HCT116 (cell line): ENCODE measurements at regions not wholly inside any gene's neighbourhood (a gene's known extent, or its start where the extent isn't known, plus 50 kb on each side); places are given as distances from the start of the nearest gene placed in this dataset.

ENCODE experiments used
- ATAC-seq: fragments of 200-7000 bp; cut with Tn5 transposase; 2 replicates; pipeline ENCODE4 v1.9.1; 2020; ENCODE audit warnings: mild to moderate bottlenecking, moderate library complexity
- BruUV-seq: library from RNA; stranded (reverse); fragments of 400-500 nt; replicated peaks from 2 replicates; lab custom pipeline; 2021; lab: Mats Ljungman, UMichigan
- CTCF ChIA-PET: fragments of 300-600 bp; sonication (Branson Sonifier 250); formaldehyde crosslinking; loops from one replicate; lab custom pipeline; 2021; ENCODE audit warnings: antibody characterized with exemption; lab: Charles Lee
- POLR2A ChIA-PET: fragments of 300-600, 350-600 bp; sonication (Branson Sonifier 250); formaldehyde crosslinking; loops from one replicate; lab custom pipeline; 2021; ENCODE audit warnings: antibody characterized with exemption; lab: Charles Lee
- RAD21 ChIA-PET, 2 experiments: fragments of 300-600 bp; sonication (Branson Sonifier 250); formaldehyde crosslinking; loops; one replicate each; lab custom pipeline; 2023; ENCODE audit warnings: low total read pairs in 2 of 2; ENCODE audit not compliant: uncharacterized antibody in 2 of 2, unreplicated experiment in 2 of 2, low non-redundant PET in 1 of 2; lab: Charles Lee
- DNase-seq: peaks from one replicate; pipeline ENCODE4 v3.0.0-alpha.2; 2010; ENCODE audit warnings: low read depth, low spot score
- H2AFZ ChIP-seq: fragments of 200-600 bp; shearing (Covaris generic), sonication (generic); 2 replicates; pipeline ENCODE4 v1.6.1; 2017; ENCODE audit warnings: low read depth, mixed run types, mixed read lengths, antibody characterized with exemption, low read length; ENCODE audit not compliant: poor library complexity, severe bottlenecking
- H3K27ac ChIP-seq: 2 replicates; pipeline ENCODE4 v1.5.1; 2012; ENCODE audit warnings: low read depth, low read length
- H3K27me3 ChIP-seq: fragments of 200-600 bp; sonication (generic); 2 replicates; pipeline ENCODE4 v1.6.1; 2016; ENCODE audit warnings: mixed run types, low read length, mixed read lengths; ENCODE audit not compliant: insufficient read depth
- H3K36me3 ChIP-seq, 2 experiments: fragments of 200-500 bp in 1 of 2; fragments of 200-600 bp in 1 of 2; sonication (Bioruptor generic) in 1 of 2; sonication (generic) in 1 of 2; 2 replicates each; pipeline versions ENCODE4 v1.5.1 to v1.6.1; 2014 to 2016; ENCODE audit warnings: low read length in 2 of 2, inconsistent platforms in 1 of 2, mixed read lengths in 1 of 2, mixed run types in 1 of 2; ENCODE audit not compliant: insufficient read depth in 2 of 2, control insufficient read depth in 1 of 2
- H3K4me1 ChIP-seq, 2 experiments: fragments of 200-600 bp in 1 of 2; sonication (generic) in 1 of 2; 2 replicates each; pipeline versions ENCODE4 v1.5.1 to v1.6.1; 2012 to 2017; ENCODE audit warnings: low read length in 2 of 2, inconsistent platforms in 1 of 2, mild to moderate bottlenecking in 1 of 2, mixed read lengths in 1 of 2, mixed run types in 1 of 2, moderate library complexity in 1 of 2; ENCODE audit not compliant: insufficient read depth in 2 of 2, control insufficient read depth in 1 of 2
- H3K4me2 ChIP-seq: fragments of 200-600 bp; sonication (generic); 2 replicates; pipeline ENCODE4 v1.6.1; 2017; ENCODE audit warnings: mixed run types, low read length, mixed read lengths
- H3K4me3 ChIP-seq, 2 experiments: fragments of 200-600 bp in 1 of 2; sonication (generic) in 1 of 2; replicated peaks in 1 of 2; 2 replicates each; pipeline ENCODE4 v1.5.1; 2011 to 2016; ENCODE audit warnings: low read length in 2 of 2, control low read depth in 1 of 2, low read depth in 1 of 2, mild to moderate bottlenecking in 1 of 2, mixed read lengths in 1 of 2, mixed run types in 1 of 2
- H3K79me2 ChIP-seq: fragments of 200-600 bp; sonication (generic); 2 replicates; pipeline ENCODE4 v1.6.1; 2017; ENCODE audit warnings: mild to moderate bottlenecking, mixed run types, low read length, moderate library complexity, mixed read lengths; ENCODE audit not compliant: insufficient read depth
- H3K9ac ChIP-seq: fragments of 200-600 bp; sonication (generic); 2 replicates; pipeline ENCODE4 v1.6.1; 2016; ENCODE audit warnings: low read length, mixed read lengths
- H3K9me2 ChIP-seq: fragments of 200-600 bp; sonication (generic), shearing (Covaris generic); 2 replicates; pipeline ENCODE4 v1.6.1; 2017; ENCODE audit warnings: mixed run types, mild to moderate bottlenecking, moderate library complexity; ENCODE audit not compliant: insufficient read depth
- H3K9me3 ChIP-seq, 2 experiments: fragments of 200-500 bp in 1 of 2; fragments of 200-600 bp in 1 of 2; sonication (Bioruptor generic) in 1 of 2; sonication (generic) in 1 of 2; 2 replicates each; pipeline ENCODE4 v1.6.1; 2014 to 2017; ENCODE audit warnings: low read length in 2 of 2, mixed read lengths in 2 of 2, inconsistent platforms in 1 of 2, low read depth in 1 of 2, mild to moderate bottlenecking in 1 of 2, mixed run types in 1 of 2, moderate library complexity in 1 of 2; ENCODE audit not compliant: control insufficient read depth in 1 of 2, insufficient read depth in 1 of 2
- H4K20me1 ChIP-seq: fragments of 200-600 bp; sonication (generic), shearing (Covaris generic); 2 replicates; pipeline ENCODE4 v1.6.1; 2017; ENCODE audit warnings: mixed run types, mild to moderate bottlenecking, moderate library complexity; ENCODE audit not compliant: insufficient read depth
- CTCF ChIP-seq, 3 experiments: fragments of 200-600 bp in 1 of 3; sonication (generic) in 1 of 3; IDR thresholded peaks in 2 of 3; conservative IDR thresholded peaks in 1 of 3; 2 replicates each; pipeline ENCODE4 v1.5.1; 2012 to 2017; ENCODE audit warnings: low read depth in 2 of 3, low read length in 2 of 3, antibody characterized with exemption in 1 of 3, borderline replicate concordance in 1 of 3, control low read depth in 1 of 3, mild to moderate bottlenecking in 1 of 3, mixed read lengths in 1 of 3, mixed run types in 1 of 3, moderate library complexity in 1 of 3; ENCODE audit not compliant: insufficient read depth in 1 of 3
- EGR1 ChIP-seq: IDR thresholded peaks from 2 replicates; pipeline ENCODE4 v1.6.1; 2012; ENCODE audit warnings: low read depth
- ELF1 ChIP-seq: IDR thresholded peaks from 2 replicates; pipeline ENCODE4 v1.6.1; 2012; ENCODE audit warnings: low read depth, borderline replicate concordance
- EZH2 ChIP-seq: fragments of 200-600 bp; sonication (generic); IDR thresholded peaks from 2 replicates; pipeline ENCODE4 v1.6.1; 2017; ENCODE audit warnings: antibody characterized with exemption, mixed run types
- EZH2phosphoT487 ChIP-seq: fragments of 200-600 bp; IDR thresholded peaks from 2 replicates; pipeline ENCODE4 v1.6.1; 2018; ENCODE audit warnings: antibody characterized with exemption, borderline replicate concordance
- POLR2AphosphoS5 ChIP-seq: IDR thresholded peaks from 2 replicates; pipeline ENCODE4 v1.6.1; 2011; ENCODE audit warnings: mild to moderate bottlenecking, low read depth, low read length, moderate library complexity
- SP1 ChIP-seq: IDR thresholded peaks from 2 replicates; pipeline ENCODE4 v1.6.1; 2012; ENCODE audit warnings: low read depth
- TCF7L2 ChIP-seq: IDR thresholded peaks from 2 replicates; pipeline ENCODE4 v1.7.0; 2011; ENCODE audit warnings: borderline replicate concordance, inconsistent platforms; ENCODE audit not compliant: insufficient read depth, insufficient read length; ENCODE audit errors: extremely low read depth
- ZBTB33 ChIP-seq: IDR thresholded peaks from 2 replicates; pipeline ENCODE4 v1.6.1; 2011; ENCODE audit warnings: mild to moderate bottlenecking, low read length, moderate library complexity; ENCODE audit not compliant: insufficient replicate concordance; ENCODE audit errors: extremely low read depth
- intact Hi-C: fragments of 100-400 bp; cut with micrococcal nuclease; formaldehyde crosslinking; loops from 2 replicates; pipeline ENCODE4 v1.10.0; 2022

GRCh38 chr12:29043069-29043468 lies 106.0 kb upstream of the FAR2 start:
- TF ChIP-seq TCF7L2 (no peak), CTCF (IDR thresholded peaks at IDR 0.05 in 2 of 3, conservative IDR thresholded peaks at IDR 0.05 in 1 of 3; ENCODE audit: borderline replicate concordance in 1 of 3, insufficient read depth in 1 of 3, low read depth in 2 of 3, low read length in 2 of 3) (no peak), ELF1 (no peak), EGR1 (no peak), SP1 (no peak), POLR2AphosphoS5 (no peak), EZH2phosphoT487 (no peak), ZBTB33 (no peak), EZH2 (no peak)
- Histone ChIP-seq H2AFZ (no peak overlapping the region), H3K9me3 (no peaks in the 10 kb centered on the region), H3K27me3 (no peaks in the 10 kb centered on the region), H3K4me2 (no peak overlapping the region), H4K20me1 (no peaks in the 10 kb centered on the region), H3K4me1 (peaks cover 18% of the 10 kb centered on the region in 2 experiments), H3K36me3 (no peaks in the 10 kb centered on the region), H3K79me2 (no peaks in the 10 kb centered on the region), H3K4me3 (no peak overlapping the region), H3K9me2 (no peaks in the 10 kb centered on the region), H3K9ac (no peak overlapping the region), H3K27ac (no peak overlapping the region)
- POLR2A ChIA-PET = no interaction called here
- intact Hi-C loops = no loop called here
- no peak for ATAC-seq
- no peak for DNase-seq
- BruUV-seq = no TSS peak
- CTCF ChIA-PET = no interaction called here
- RAD21 ChIA-PET = no interaction called here
